Fibroblast of skin of left quadriceps (primary cell): ENCODE measurements at regions not wholly inside any gene's neighbourhood (a gene's known extent, or its start where the extent isn't known, plus 50 kb on each side); places are given as distances from the start of the nearest gene placed in this dataset.

Experiments
- DNase-seq, 2 experiments: peaks; one replicate each; pipeline ENCODE4 v3.0.0-alpha.2; 2013; ENCODE audit warnings: low read depth in 2 of 2

GRCh38 chr12:63319936-63320633 lies 169.1 kb upstream of the AVPR1A start:
- no peak for DNase-seq

- no peak for DNase-seq
These were observed 168.4 kb upstream of the AVPR1A start for GRCh38 chr12:63319386-63319785.

GRCh38 chr12:63318933-63319332 lies 167.9 kb upstream of the AVPR1A start:
- no peak for DNase-seq

- no peak for DNase-seq
These were observed 167.3 kb upstream of the AVPR1A start for GRCh38 chr12:63318313-63318712.

DNA sequence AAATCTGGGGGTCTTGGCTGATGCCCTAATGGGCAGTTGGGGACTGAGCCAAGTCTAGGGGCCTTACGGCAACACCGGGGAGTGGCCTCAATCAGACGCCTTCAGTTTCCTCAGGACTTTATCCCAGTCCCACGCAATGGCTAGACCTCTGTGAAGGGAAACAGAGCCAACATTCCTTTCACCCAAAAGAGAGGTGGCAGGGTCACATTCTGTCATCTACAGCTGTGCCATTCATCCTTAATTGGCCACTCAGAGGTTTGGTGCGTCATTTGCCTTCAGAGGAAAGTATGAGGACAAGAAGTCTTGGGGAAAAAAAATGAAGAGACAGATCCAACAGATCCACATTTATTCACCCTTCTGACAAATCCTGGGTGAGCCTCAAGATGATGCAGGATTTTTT lies 166.9 kb upstream of the AVPR1A start:
- DNase-seq: no peak

GRCh38 chr12:63317286-63317846 lies 166.4 kb upstream of the AVPR1A start:
- DNase-seq: no peak

GRCh38 chr12:63313139-63313538 lies 162.1 kb upstream of the AVPR1A start:
- DNase-seq: no peak

GRCh38 chr12:63308671-63309070 lies 157.7 kb upstream of the AVPR1A start:
- DNase-seq: no peak

GRCh38 chr12:63307849-63308248 lies 156.8 kb upstream of the AVPR1A start:
- DNase-seq: no peak

DNA sequence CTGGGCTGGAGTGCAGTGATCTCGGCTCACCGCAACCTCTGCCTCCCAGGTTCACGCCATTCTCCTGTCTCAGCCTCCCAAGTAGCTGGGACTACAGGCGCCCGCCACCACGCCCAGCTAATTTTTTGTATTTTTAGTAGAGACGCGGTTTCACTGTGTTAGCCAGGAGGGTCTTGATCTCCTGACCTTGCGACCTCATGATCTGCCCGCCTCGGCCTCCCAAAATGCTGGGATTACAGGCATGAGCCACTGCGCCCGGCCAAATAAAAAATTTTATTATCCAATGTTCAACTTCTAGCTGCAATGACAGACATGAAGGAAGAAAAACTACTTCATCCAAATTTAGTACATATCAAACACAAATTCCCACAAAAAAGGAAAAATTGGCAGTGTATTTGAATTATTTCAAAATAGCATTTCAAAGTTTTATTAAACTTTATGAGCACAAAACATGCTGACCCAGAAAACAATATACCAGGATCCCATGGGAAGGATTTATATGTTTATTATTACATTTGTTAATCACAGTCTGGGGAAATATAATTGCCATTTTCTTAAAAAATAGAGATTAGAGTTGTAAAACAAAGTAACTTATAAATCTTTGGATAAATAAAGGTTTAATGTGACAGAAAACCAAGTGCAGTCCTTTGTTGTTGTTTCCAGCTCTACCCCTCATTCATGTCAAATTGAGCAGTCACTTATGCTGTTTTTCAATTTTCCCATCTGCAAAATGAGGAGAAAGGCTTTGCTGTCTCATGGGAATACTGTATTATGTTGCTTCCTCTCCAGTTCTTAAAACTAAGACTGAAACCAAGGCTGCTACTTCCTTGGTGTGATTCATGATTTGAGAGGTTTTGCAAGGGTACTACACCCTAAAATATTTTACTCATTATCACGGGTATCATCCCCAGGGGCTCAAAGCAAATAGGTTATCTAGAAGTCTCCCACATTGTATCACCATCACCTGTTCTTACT lies 155.2 kb upstream of the AVPR1A start:
- no peak for DNase-seq

DNA sequence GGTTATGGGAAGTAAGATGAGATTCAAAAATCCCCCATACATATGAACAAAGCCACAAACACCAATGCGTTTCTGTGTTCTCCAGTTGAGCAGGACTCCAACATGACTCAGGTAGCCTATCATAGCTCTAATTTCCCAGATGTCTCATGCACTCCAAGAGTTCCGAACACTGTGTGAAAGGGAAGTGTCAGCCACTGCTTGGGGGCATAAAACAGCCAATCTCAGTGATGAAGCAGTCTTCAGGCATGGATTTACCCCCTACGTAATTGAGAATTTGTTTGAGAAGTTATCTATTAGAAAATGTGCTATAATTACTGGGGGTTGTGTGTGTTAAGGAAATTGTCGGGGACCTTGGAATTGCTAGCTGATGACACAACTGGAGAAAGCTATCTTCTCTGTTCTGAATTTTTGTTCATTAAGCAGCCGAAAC lies 153.9 kb upstream of the AVPR1A start:
- DNase-seq: peak; percentile 42 to 48

DNA sequence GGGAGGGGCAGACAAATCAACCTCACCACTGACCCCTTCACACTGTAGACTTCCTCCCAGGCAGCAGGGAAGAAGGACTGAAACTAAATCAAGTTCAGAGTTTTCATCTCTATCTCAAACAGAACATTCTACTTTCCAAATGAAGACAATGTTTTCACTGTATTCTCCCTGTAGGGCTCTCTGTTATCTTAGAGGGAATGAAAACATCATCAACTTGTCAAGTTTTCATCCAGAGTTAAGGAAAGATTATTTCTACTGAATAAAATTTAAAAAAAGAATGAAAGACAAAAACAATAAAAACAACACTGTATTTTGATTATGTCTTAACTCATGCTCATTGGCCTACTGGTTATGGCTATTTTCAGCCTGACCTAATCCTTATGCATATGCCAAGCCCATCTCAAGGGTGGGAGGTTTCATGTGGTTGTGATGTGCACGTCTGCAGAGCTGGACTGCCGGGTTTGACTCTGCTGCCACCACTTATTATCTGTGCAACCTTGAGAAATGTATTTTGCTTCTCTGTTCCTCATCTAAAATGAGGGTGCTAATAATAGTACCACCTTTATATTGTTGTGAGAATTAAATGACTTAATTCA lies 152.0 kb upstream of the AVPR1A start:
- no peak for DNase-seq

DNA sequence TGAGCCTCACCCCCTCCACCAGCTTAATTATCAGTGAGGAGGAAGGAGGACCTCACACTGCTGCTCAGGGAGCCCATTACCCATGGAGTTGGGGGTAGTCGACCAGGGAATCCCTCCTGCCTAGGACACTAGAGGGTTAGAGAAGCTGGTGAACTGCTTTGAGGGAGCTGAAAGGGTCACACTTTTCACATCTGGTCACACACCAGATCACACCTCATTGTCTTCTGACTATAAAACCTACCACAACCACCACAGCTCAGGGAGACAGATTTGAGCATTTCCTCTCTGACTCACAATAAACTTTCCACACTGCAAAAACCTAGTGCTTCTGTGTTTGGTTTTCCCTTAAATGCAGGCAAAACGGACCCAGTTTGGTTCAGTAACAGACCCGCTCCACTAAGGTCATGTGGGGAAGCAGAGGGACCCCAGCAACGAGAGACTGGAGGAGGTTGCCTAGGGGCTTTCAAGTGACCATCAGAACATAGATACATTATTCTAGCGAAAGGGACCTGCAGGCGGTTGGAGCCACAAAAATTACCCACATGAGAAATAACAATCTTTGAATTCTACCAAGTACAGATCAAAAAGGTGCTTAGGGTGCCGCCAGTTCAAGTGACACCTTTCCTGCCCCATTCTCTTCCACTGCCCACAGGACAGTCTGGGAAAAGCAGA lies 151.4 kb upstream of the AVPR1A start:
- DNase-seq: no peak

DNA sequence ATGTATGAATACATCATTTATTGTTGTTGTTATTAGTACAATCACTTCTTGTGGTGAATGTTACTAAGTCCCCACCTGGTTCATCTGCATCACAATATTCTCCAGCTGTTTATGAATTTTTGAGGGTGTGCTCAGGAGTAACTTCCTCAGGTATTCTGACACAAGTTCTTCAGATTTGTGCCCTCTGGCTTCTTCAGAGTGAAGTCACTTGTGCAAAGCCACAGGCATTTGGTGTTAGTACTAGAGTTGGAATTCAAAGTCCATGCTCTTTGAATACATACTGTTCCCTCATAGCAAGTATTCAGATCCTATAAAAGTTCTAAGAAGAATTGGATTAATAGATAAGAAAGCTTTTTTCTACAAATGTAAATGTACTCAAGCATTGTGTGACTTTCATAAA lies 150.3 kb upstream of the AVPR1A start:
- no peak for DNase-seq

DNA sequence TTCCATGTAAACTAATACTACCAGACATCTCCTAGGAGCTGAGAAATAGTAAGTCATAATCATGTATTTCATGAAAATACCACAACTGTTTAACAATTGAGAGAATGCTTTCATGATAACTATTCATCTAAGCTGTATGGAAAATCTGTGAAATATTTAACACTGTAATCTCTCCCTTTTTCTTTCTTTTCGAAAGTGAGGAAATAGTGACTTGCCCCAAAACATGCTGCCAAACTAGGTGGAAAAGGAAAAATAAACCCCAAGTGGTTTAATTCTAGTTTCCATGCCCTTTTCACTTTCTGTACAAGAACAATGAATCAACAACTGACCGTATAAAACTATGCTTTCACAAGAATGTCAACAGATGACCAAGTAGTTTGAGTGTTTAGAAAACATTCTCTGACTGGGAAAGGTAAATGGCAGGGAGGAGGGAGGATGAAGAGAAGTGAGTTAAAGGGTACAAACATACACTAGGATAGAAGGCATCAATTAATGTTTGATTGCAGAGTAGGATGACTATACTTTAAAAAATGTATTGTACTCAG lies 147.5 kb upstream of the AVPR1A start:
- no peak for DNase-seq

- peak; percentile 28 to 32 for DNase-seq
These were observed 143.3 kb upstream of the AVPR1A start for GRCh38 chr12:63294327-63294632.

- no peak for DNase-seq
These were observed 141.6 kb upstream of the AVPR1A start for GRCh38 chr12:63292471-63293221.

DNA sequence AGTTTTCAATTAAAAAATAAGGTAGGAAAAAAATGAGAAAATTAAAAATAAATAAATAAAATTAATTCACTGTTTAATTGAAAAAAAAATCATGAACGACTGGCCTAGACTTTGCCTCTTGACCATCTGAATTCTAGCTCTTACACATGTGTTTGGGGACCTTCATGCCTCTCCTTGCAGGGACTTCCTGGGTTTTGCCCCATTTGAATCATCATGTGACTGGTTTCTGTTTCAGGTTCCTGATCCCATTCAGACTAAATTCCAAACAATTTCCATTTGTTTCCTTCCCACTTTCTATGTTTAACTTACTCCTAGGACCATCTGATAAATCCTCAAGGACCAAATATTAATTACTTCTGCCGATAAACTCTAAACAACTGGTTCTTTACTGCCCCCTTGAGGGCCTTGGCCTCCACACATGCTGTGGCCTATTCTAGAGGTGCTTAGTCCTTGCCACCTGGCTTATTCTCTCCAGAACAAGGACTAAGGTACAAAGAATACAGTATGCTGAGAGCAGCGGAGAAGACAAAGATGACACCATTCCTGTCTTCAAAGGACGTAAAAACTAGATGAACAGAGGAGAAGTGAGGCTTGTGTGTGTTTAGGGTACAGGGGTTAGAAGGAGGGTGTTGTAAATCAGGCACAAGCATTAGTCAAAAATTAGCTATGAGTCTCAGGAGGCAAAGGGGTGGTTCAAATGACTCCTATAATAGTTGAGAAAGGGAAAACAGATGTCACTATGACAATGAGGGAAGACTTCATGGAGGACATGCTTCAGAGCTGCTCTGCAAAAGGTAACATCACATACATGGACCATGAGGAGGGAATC lies 125.8 kb upstream of the AVPR1A start:
- DNase-seq: no peak

DNA sequence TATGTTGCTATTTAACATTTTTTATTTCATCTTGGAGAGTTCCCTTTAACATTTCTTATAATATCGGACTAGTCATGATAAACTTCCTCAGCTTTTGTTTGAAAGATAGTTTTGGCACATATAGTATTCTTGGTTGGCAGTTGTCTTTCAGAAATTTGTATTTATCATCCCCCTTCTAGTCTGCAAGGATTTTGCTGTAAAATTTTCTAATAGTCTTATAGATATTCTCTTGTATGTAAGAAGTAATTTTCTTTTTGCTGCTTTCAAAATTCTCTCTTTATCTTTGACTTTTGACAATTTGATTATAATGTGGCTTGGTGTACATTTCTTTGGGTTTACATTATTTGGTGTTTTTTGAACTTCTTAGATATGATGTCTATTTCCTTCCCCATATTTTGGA lies 116.0 kb upstream of the AVPR1A start:
- DNase-seq: no peak

GRCh38 chr12:63264629-63265028 lies 113.6 kb upstream of the AVPR1A start:
- DNase-seq: no peak
